Sigmoid colon (tissue), 4 donors: ENCODE measurements at regions not wholly inside any gene's neighbourhood (a gene's known extent, or its start where the extent isn't known, plus 50 kb on each side); places are given as distances from the start of the nearest gene placed in this dataset.

ENCODE experiments used
- EP300 ChIP-seq, 4 donors: sonication (generic); formaldehyde crosslinking; IDR thresholded peaks; one replicate each; pipeline ENCODE4 v1.6.1; 2017; ENCODE audit warnings: antibody characterized with exemption in 4 of 4
- POLR2A ChIP-seq, 2 donors: fragments of 450-650 bp; IDR thresholded peaks; one replicate each; pipeline ENCODE4 v1.6.1; 2016; ENCODE audit warnings: antibody characterized with exemption in 2 of 2, mild to moderate bottlenecking in 2 of 2, moderate library complexity in 2 of 2
- POLR2AphosphoS5 ChIP-seq, 4 donors: sonication (generic); formaldehyde crosslinking; IDR thresholded peaks; one replicate each; pipeline ENCODE4 v1.6.1; 2017; ENCODE audit warnings: antibody characterized with exemption in 4 of 4
- TF ChIP-seq, protein P1 (sequence below), 4 experiments: fragments of 450-650 bp in 3 of 4; fragments of 200-600 bp in 1 of 4; IDR thresholded peaks; one replicate each; pipeline ENCODE4 v1.5.1; 2016 to 2019; ENCODE audit warnings: antibody characterized with exemption in 4 of 4, mild to moderate bottlenecking in 3 of 4, moderate library complexity in 2 of 4

DNA sequence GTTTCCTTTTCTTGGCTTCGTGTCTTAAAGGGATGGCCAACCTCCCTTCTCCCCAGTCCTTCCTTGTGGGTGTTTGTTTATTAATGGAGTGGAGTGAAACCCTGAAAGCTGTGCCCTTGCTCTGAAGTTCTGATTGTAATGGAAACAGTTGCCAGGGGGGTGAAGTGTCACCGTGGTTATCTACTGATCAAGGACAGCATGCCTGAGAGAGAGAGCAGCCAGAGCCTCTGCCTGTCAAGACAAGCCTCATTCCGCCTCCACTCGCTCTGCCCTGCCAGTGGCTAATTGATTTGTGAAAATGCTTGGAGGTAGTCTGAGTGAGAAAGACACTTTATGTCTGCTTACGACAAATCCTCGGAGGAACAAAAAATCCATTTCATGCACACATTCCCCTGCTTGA is 143.7 kb upstream of the SLC30A5 start:
- TF ChIP-seq, protein P1, sequence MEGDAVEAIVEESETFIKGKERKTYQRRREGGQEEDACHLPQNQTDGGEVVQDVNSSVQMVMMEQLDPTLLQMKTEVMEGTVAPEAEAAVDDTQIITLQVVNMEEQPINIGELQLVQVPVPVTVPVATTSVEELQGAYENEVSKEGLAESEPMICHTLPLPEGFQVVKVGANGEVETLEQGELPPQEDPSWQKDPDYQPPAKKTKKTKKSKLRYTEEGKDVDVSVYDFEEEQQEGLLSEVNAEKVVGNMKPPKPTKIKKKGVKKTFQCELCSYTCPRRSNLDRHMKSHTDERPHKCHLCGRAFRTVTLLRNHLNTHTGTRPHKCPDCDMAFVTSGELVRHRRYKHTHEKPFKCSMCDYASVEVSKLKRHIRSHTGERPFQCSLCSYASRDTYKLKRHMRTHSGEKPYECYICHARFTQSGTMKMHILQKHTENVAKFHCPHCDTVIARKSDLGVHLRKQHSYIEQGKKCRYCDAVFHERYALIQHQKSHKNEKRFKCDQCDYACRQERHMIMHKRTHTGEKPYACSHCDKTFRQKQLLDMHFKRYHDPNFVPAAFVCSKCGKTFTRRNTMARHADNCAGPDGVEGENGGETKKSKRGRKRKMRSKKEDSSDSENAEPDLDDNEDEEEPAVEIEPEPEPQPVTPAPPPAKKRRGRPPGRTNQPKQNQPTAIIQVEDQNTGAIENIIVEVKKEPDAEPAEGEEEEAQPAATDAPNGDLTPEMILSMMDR (IDR thresholded peaks at IDR 0.05), result no peak
- TF ChIP-seq POLR2A (IDR thresholded peaks at IDR 0.05) (no peak), EP300 (IDR thresholded peaks at IDR 0.05) (no peak), POLR2AphosphoS5 (IDR thresholded peaks at IDR 0.05) (no peak)
